ENCODE measurements at regions not wholly inside any gene's neighbourhood (a gene's known extent, or its start where the extent isn't known, plus 50 kb on each side); places are given as distances from the start of the nearest gene placed in this dataset.

DNA sequence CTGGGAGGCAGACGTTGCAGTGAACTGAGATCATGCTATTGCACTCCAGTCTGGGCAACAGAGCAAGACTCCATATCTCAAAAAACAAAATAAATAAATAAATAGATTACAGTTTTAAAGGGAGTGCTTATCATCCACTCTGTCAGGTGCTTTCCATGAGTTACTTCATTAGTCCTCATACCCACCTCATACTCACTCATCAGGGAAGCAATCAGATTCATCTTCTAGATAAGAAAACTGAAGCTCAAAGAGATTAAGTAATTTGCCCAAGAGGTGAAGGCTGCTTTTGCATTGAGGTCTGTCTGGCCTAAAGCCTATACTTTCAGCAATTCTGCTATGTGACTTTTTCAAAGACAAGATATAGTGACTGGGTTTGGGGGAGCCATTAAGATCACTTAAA is 101.0 kb downstream of the RASSF10 start:
- Histone ChIP-seq H3K14ac (ENCODE audit: insufficient read length) (no peak overlapping the region), H4K20me1 (replicated peaks in 1 of 2; ENCODE audit: control insufficient read depth in 1 of 2, insufficient read depth in 2 of 2, low read length in 2 of 2) (no peaks in the 10 kb centered on the region), H2AFZ (ENCODE audit: low read length) (no peak overlapping the region), H4K91ac (replicated peaks; ENCODE audit: insufficient read length, low read length) (no peak overlapping the region), H3K36me3 (ENCODE audit: control insufficient read depth in 2 of 4, insufficient read depth in 4 of 4, low read length in 3 of 4) (no peaks in the 10 kb centered on the region), H2BK15ac (ENCODE audit: low read length) (no peak overlapping the region), H3K56ac (replicated peaks; ENCODE audit: insufficient read length, low read depth, low read length) (no peak overlapping the region), H3K4ac (replicated peaks; ENCODE audit: insufficient read length, low read depth, low read length) (no peak overlapping the region), H3K4me3 (ENCODE audit: extremely low read depth in 1 of 4, insufficient read depth in 2 of 4, low read depth in 3 of 4, low read length in 4 of 4) (no peak overlapping the region), H2BK5ac (ENCODE audit: low read depth, low read length) (no peak overlapping the region), H4K8ac (ENCODE audit: extremely low read depth, insufficient read depth, low read length) (no peak overlapping the region), H2BK120ac (replicated peaks; ENCODE audit: low read depth, low read length) (no peak overlapping the region), H3K9me3 (ENCODE audit: insufficient read depth in 2 of 2, low read depth in 1 of 2, low read length in 1 of 2) (no peaks in the 10 kb centered on the region), H3K4me1 (replicated peaks in 1 of 4; ENCODE audit: control insufficient read depth in 3 of 4, insufficient read depth in 4 of 4, low read length in 3 of 4) (peaks cover 1 to 7% (median 2%) of the 10 kb centered on the region in 4 experiments; a peak in 4 of 7 replicates), H4K5ac (ENCODE audit: insufficient read length, low read depth, low read length) (no peak overlapping the region), H3K23me2 (ENCODE audit: low read depth, low read length) (no peaks in the 10 kb centered on the region), H3K23ac (ENCODE audit: insufficient read length) (no peak overlapping the region), H2BK20ac (ENCODE audit: low read length) (no peak overlapping the region), H3K79me2 (ENCODE audit: control insufficient read depth in 1 of 2, insufficient read depth in 2 of 2, low read length in 2 of 2) (no peaks in the 10 kb centered on the region), H2AK5ac (ENCODE audit: low read depth, low read length) (no peak overlapping the region), H3K18ac (ENCODE audit: extremely low read depth, low read length) (no peak overlapping the region), H3K9ac (replicated peaks in 1 of 4; ENCODE audit: extremely low read depth in 1 of 4, low read depth in 3 of 4, low read length in 3 of 4) (no peak overlapping the region), H3K27me3 (replicated peaks in 1 of 4; ENCODE audit: control insufficient read depth in 3 of 4, extremely low read depth in 1 of 4, insufficient read depth in 3 of 4, low read length in 3 of 4) (no peaks in the 10 kb centered on the region), H3K27ac (ENCODE audit: low read depth, low read length) (no peak overlapping the region), H2BK12ac (ENCODE audit: low read depth, low read length) (no peak overlapping the region), H3K4me2 (ENCODE audit: insufficient read depth in 1 of 2, low read depth in 2 of 2, low read length in 2 of 2) (no peak overlapping the region), H3K79me1 (ENCODE audit: low read depth, low read length) (no peaks in the 10 kb centered on the region)
- TF ChIP-seq CBX5 (IDR thresholded peaks at IDR 0.05; ENCODE audit: low read depth, low read length) (no peak), RNF2 (IDR thresholded peaks at IDR 0.05; ENCODE audit: borderline replicate concordance, low read depth, low read length, missing control alignments, poor library complexity, severe bottlenecking) (no peak), RFX5 (IDR thresholded peaks at IDR 0.05; ENCODE audit: borderline replicate concordance, low read depth, low read length) (no peak), CTBP2 (IDR thresholded peaks at IDR 0.05; ENCODE audit: borderline replicate concordance, insufficient read depth, insufficient read length, low read length) (no peak)
- ChIA-PET CTCF (ENCODE audit: partially characterized antibody) (interaction anchor here (0.7 to 2.2 kb wide), 2 partner anchors 27 to 154 kb away, joined by 4 read pairs; no protein-coding TSS in a partner anchor), POLR2A (ENCODE audit: partially characterized antibody) (no interaction called here)
- 93% methylated on average over 1 of the region's 1 CpG; no CpG with 5 or more reads in 1 of the 2 experiments for WGBS, 2 experiments (ENCODE audit: extremely low coverage in 1 of 2, insufficient coverage in 1 of 2, insufficient read length in 1 of 2, insufficient replicate concordance in 2 of 2, low coverage in 1 of 2, low lambda C conversion rate in 2 of 2, missing lambda C conversion rate in 1 of 2)
- FAIRE-seq: no peak
- no peak for DNase-seq (ENCODE audit: low read depth in 1 of 2, low spot score in 2 of 2)
